ENCODE measurements at regions not wholly inside any gene's neighbourhood (a gene's known extent, or its start where the extent isn't known, plus 50 kb on each side); places are given as distances from the start of the nearest gene placed in this dataset.
"Not testable (repeated sequence)": the region's sequence is repeated elsewhere in the genome, so short reads cannot be mapped to it uniquely, and the experiment has no call there.

DNA sequence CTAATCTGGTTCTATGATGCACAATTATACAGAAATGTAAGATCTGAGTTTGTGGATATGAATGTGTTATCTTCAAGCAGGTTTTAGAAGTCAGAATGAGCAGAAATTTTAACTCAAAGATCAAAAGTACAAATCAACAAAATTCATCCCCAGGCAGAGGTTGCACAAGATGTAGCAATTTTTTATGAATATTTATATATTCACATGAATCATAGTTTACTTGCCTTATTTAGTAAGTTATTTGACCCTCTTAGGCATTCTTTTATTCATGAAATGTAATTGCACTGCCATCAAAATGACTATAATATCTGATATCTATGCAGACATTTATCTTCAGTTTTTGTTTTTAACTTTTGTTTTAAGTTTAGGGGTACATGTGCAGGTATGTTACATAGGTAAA, 103.1 kb upstream of the DAZL start:
- DNase-seq, result no peak

DNA sequence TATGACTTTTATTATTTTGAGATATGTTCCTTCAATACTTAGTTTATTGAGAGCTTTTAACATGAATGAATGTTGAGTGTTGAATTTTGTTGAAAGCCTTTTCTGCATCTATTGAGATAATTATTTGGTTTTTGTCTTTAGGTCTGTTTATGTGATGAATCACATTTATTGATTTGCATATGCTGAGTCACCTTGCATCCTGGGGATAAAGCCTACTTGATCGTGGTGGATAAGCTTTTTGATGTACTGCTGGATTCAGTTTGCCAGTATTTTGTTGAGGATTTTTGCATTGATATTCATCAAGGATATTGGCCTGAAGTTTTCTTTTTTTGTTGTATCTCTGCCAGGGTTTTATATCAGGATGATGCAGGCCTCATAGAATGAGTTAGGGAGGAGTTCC, 106.5 kb upstream of the DAZL start:
- not testable (repeated sequence) for DNase-seq

DNA sequence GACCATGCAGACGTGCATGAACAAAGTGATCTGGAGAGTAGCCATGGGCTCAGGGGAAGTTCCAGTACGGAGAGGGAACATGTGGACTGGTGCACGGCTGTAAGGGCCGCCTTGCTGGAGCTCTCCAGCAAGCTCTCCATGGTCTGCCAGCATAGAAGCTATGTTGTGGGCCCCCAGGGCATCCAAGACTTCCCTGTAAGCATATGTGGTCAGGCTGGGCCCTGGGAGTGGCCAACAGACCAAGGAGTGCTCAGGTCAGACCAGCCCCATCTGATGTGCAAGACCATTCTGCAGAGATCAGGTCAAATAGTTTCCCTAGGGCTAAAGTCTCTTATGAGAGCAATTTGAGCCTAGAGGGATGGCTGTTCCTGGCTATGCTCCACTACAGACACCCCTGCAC, 110.1 kb upstream of the DAZL start:
- DNase-seq, result no peak

DNA sequence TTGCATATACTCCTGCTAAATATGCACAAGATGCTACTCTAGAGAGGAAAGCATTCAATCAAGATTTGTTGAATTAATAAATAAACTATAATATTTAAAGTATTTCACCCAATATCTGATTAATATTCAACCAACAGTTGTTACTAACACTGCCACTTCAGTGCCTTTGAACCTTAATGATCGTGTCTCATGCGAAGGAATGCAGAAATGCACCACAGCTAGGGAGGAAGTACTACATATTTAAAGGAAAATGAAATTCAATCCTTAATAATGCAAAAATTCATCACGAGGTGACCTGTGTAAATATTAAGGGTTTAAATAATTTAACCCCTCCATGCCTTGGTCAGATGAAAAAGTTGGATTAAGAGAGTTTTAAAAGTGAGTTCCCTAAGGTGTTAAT, 114.2 kb upstream of the DAZL start:
- no peak for DNase-seq

DNA sequence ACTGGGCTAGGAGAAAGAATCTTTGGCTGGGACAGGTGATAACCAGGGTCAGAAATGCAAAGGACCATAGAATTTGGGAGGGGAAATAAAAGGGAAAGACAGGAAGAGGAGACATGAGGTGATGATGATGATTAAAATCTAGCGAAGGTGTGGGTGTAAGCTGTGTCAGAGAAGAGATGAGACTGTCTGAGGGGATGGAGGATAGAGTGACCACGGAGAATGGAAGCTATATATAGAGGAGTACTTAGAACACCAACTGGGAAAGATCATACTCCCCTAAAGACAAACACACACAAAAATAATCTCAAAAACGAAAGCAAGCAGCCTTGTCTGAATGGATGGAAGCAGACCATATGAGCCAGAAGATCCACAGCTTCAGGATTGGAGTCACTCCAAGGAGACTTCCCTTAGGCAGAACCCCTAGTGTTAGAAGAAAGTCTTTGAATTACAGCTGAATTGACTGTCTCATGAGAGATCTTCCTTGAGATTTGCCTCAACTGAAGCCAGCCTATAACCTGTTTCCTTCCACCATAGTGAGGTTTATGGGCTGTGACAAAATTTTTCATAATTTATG, 115.2 kb upstream of the DAZL start:
- DNase-seq, result no peak

DNA sequence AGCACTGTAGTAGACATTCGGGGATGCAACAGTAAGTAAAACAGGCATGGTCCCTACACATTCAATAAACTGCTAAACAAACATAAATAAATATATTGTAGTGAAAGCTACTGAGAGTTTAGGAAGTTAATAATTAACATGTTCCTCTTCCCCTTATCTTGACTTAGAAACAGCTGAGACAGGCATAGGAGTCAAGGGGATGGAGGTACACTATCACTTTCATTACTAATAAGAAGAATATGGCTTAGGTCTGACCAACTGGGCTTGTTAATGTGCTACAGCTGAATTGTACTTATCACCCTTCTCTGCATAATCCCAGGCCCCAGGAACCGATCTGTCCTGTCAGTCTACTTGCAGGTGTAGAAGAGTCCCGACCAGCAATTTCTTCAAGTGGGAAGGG, 116.3 kb upstream of the DAZL start:
- DNase-seq, result no peak

DNA sequence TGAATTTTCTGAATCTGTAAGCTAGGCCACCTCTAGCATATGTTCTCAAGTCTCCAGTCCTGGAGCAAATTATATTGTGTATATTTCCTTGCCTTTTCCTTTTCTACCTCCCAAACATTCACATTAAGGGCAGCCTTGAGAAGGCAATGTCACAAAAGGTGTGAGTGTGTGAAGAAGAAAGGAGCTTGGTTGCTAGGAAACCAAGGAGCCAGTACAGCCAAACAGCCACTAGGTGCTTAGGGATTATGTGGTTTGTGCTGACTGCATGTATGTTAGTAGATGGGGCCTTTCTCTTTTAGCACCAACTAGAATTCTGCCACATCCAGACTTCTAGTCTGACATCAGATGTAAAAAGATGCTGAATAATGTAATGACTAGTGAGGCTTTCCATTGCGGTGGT, 118.8 kb upstream of the DAZL start:
- DNase-seq, result peak; percentile 49

DNA sequence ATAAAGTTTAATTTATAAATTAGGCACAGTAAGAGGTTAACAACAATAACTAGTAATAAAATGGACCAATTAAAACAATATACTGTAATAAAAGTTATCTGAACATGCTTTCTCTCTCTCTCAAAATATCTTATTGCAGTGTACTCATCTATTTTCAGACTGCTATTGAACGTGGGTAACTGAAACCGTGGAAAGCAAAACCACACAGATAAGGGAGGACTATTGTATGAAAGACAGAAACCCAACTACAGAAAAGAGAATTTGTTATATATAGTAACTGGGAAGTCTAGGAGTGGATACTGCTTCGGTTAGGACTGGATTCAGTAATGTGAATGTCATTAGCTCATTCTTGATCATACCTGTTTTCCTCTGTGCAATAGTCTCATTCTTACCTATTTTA, 119.3 kb upstream of the DAZL start:
- DNase-seq, result no peak

DNA sequence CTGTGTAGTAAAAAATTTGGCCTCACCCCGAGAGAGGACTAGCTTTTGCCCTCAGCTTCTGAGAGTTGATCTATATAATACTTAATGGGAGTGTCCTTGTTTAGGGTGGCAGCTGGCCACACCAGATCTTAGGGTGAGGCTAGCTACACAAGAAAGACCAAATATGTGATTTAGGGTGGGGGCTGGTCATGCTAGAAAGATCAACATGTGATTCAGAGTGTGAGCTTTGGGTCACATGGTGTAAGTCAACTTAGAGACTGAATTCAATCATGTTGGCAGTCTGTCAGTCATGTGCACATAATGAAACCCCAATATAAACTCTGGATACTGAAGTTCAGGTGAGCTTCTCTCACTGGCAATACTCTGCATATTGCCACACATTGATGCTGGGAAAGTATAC, 120.7 kb upstream of the DAZL start:
- no peak for DNase-seq

DNA sequence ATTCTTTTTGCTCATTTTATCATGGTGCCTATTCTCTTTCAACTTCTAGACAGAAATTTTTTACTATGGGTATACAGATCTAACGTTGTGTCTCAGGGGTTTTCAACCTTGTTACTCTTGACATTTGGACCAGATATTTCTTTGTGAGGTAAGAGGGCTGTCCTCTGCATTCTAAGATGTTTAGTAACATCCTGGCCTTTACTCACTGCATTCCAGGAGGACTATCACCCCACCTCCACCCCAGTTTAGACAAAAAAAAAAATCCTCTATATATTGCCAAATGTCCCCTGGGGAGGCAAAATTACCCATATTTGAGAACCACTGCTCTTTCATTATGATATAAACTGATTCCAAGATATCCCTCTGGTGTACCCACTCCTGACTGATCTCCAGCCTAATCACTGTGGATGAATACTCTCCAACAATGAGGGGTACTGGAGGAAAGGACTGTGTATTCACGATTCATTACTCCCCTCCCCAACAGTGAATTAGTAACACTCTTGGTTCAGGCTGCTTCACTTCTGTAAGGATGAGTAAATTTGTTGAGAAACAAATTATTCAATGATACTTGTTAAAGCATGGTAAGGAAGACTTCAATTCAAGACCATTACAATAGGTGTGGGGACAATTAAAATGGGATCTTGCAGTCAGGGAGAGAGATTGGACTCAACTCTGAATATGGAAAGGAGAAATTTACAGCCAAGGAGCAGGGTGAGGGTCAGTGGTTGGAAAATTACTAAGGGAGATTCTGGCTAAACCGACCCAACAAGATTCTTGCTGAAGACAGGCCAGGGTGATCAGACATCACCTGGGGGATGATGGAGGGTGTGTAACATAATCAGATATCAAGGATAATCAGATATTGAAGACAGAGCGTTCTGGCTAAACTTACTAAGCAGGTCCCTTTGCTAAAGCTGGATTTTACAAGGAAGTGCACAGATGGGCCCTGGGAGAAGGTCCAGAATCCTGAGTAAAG, 123.8 kb upstream of the DAZL start:
- DNase-seq, result peak; percentile 92

DNA sequence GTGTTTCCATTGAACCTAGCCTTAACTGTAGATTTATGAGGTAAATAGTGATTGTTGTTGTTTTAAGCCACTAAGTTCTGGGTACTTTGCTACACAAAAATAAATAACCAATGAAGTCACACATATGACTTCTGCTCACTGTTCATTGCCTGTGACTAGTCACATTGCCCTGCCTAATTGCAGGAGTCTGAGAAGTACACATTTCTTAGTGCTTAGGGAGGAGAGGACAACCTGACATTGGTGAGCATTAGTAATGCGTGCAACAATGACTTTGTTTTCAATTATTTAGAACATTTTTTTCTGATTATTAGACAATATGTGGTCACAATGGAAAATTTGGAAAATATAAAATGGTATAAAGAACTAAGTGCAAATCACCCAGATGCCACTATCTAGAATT, 133.2 kb upstream of the DAZL start:
- peak; percentile 57 for DNase-seq

DNA sequence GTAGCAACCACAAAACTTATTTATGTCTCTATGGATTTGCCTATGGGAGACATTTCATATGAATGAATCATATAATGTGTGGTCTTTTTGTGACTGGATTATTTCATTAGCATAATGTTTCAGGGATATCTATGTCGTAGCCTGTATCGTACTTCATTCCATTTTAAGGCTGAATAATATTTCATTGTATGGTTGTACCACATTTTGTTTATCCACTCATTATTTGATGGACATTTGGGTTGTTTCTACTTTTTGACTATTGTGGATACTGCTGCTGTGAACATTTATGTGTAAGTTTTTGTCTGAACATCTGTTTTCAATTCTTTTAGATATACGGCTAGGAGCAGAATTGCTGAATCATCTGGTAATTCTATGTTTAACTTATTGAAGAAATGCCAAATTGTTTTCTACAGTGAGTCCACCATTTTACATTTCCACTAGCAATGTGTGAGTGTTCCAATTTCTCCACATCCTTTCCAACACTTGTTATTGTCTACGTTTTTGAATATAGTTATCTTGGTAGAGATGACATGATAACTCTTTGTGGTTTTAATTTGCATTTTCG, 134.4 kb upstream of the DAZL start:
- peak; percentile 93 for DNase-seq

DNA sequence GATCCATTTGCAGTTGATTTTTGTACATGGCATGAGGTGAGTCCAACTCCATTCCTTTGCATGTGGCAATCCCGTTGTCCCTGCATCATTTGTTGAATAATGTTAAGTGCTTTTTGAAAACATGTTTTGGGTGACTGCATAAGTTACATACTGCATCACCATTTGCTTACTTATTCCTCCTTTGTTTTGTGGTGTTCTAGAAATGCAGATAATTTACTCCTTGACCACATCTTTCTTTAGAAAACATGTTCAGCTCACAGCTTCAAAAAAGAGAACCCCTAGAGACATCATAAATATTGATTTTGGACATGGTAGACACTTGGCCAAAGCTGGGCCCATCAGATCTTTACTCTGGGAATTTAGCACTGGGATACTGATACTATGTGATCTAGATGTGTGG, 135.3 kb upstream of the DAZL start:
- DNase-seq, result no peak

DNA sequence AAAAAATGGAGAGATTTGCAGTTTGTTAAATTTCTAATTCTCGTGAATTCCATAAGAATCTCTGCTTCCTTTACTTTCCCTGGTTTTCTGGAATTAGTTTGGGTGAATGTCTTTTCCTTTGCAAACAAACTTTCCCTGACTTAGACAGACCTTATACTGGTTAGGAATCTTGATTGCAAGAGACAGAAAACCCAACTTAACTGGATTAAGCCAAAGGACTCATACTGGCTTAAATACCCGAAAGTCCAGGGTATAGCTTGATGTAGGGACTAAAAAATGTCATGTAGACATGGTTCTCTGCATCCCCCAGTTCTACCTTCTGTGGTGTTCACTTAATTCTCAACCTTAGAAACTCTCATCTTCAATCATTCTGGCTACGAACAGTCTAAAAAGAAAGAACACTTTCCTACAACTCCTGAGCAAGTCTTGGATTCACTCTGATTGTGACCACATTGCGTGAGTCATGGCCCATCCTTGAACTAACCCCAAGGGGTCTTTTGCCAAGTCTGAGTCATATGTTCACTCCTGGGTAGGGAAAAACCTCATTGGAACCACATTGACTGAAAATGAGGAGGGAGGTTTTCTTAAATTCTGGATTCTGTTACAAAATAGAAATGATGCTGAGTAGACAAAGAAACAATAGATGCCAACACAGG, 136.0 kb upstream of the DAZL start:
- DNase-seq, result peak; percentile 98

DNA sequence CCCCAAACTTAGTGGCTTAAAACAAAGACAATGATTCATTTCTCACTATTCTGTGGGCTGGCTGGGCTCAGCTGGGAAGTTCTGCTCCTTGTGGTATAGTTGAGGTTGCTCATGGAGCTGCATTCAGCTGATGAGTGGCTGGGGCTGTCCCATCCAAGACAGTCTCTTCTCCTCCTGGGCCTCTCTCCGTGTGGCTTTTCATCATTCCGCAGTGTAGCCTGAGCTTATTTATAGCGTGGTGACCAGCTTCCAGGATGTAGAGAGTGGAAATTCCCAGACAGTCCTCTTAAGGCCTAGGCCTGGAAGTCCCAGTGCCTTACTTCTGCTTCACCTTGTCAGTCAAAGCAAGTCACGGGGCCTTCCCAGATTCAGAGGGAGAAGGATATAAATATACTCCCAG, 136.7 kb upstream of the DAZL start:
- peak; percentile 87 for DNase-seq

DNA sequence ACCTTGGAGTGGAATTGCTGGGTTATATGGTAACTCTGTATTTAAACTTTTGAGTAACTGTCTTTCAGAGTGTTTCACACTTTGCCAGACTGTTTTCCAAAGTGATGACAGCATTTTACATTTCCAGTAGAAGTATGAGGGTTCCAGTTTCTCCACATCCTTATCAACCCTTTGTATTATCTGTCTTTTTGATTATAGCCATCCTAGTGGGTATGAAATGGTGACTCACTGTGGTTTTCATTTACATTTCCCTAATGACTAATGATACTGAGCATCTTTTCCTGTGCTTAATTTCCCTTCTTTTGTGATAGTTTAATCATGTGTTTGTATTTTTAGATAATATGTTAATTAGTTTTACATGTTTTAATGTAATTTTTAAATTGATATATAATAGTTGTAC, 138.1 kb upstream of the DAZL start:
- peak; percentile 59 for DNase-seq

DNA sequence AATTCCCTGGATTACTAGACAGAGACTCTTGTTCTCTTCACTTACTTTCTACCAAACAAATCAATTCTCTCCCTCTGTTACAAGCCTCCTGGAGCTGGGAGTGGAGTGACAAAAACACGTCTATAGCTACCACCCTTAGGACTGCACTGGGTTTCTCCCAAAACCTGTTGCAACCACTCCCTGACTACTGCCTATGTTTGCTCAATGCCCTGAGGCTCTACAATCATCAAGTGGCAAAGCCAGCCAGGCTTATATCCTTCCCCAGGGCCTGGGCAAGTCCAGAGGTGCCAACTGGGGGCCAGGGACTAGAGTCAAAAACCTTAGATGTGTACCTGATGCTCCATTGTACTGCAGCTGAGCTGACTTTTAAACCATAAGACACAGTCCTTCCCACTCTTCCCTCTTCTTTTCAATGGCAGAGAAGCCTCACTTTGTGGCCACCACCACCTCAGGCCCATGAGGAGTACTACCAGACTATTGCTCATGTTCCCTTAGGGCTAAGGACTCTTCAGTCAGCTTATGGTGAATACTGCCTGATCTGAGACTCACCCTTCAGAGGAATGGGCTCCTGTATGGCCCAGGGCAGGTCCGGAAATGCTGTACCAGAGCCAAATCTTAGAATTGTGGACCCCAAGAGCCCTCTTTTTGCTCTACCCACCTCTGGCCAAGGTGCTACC, 125.4 kb upstream of the PLCL2 start:
- DNase-seq, result no peak

DNA sequence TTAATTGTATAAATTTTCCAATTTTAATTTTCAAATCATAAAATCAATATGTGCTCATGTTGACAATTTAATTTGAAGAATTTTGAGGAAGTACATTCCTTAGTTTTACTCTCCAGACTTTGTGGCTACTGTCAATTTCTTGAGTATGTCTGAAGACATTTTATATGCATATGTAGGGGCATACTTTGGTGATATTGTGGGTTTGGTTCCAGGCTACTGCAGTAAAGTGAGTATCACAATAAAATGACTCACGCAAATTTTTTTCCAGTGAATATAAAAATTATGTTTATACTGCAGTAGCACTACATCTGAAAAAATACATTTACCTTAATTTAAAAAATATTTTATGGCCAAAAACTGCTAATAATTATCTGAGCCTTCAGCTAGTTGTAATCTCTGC, 123.2 kb upstream of the PLCL2 start:
- peak; percentile 90 for DNase-seq

DNA sequence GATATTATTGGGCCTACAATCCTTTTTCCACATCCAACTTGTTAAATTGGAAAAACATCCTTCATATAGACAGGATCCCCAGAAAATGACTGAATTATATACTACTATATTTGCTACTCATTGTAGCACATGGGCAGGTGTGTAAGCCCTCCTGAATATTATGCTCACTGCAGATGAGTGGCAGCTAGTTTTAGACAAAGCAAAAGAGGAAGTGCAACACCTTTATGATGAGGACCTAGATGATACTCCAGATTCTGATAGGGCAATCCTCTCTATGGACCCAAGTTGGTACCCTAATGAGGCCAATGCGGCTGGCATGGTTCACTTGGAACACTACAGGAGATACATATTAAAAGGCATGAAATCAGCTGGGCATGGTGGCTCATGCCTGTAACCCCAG, 119.1 kb upstream of the PLCL2 start:
- DNase-seq, result no peak

DNA sequence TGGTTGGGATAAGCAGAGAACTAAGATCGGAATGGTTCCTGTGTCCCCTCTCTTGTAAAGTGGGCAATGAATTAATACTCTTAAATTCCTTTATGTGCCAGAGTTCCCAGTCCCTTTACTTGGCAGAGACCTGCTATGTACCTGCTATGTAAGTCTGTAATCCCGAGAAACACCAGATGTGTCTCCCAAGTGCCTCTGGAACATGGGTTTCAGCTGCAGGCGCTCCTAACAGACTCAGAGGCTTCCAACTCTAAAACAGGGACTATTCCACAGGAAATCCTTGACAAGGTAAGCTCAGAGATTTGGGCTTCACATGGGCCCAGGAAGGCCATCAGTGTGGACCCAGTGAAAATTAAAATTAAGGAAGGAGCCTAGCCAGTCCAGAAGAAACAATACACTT, 117.7 kb upstream of the PLCL2 start:
- no peak for DNase-seq

DNA sequence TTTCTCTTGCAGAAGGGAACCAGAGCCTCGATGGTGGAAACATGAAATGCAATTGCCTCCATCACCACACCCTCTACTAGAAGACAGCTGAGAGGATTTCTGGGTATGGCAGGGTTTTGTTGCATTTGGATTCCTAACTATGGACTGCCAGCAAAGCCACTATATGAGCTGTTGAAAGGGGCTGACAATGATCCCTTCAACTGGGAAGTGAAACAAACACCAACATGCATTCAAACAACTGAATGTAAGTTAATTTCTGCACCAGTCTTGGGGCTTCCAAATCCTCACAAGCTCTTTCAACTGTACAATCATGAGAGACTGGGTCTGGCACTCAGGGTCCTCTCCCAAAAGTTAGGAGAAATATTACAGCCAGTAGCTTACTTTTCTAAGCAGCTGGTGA, 116.7 kb upstream of the PLCL2 start:
- DNase-seq, result no peak

DNA sequence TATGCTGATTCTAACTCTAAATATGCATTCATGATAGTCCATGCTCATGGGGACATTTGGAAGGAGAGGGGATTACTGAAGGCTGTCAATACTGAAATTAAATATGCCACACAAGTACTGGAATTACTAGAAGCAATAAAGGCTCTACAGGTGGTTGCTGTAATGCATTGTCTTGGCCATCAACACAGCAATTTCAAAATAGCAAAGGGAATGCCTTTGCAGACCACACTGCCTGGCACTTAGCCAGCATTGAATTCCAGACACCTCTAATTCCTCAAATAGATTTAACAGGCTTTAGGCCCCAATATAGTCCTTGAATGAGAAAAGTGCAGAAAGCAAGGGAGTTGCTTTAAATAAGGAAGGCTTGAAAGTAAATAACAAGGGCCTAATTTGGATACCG, 115.8 kb upstream of the PLCL2 start:
- DNase-seq, result peak; percentile 74

DNA sequence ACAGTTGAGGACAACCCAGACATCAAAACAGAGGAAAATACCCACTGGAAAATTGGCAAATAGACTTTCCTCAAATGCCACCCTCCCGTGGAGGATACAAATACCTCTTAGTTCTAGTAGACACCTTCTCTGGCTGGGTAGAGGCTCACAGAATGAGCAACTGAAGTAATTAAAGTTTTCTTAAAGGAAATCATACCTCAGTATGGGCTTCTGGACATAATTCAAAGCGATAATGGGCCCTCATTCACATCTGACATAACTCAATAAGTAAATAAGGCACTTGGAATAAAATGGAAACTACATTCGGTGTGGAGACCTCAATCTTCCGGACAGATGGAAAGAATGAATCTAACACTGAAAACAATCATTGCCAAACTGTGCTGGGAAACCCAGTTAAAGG, 115.2 kb upstream of the PLCL2 start:
- no peak for DNase-seq
